Mesenteric fat pad (tissue), 1 donor: ENCODE measurements at regions not wholly inside any gene's neighbourhood (a gene's known extent, or its start where the extent isn't known, plus 50 kb on each side); places are given as distances from the start of the nearest gene placed in this dataset.

ENCODE experiments used
- DNase-seq: peaks from one replicate; pipeline ENCODE4 v3.0.0-alpha.2; 2020; ENCODE audit warnings: low spot score
- donor health status: DM: yes; HTN: yes; CAD: no.

- DNase-seq = no peak
These were observed 768.7 kb downstream of the BCL11B start for GRCh38 chr14:98503086-98503815.

GRCh38 chr14:98507264-98507663 is 764.7 kb downstream of the BCL11B start:
- DNase-seq = no peak

- DNase-seq = no peak
These were observed 761.6 kb downstream of the BCL11B start for GRCh38 chr14:98510392-98510791.

GRCh38 chr14:98512501-98513251 is 759.3 kb downstream of the BCL11B start:
- DNase-seq = no peak

GRCh38 chr14:98513558-98513957 is 758.4 kb downstream of the BCL11B start:
- DNase-seq = no peak

GRCh38 chr14:98514016-98514415 is 758.0 kb downstream of the BCL11B start:
- no peak for DNase-seq

GRCh38 chr14:98536256-98536655 is 735.7 kb downstream of the BCL11B start:
- DNase-seq = no peak

- DNase-seq = no peak
These were observed 729.7 kb downstream of the BCL11B start for GRCh38 chr14:98542316-98542715.

- no peak for DNase-seq
These were observed 728.9 kb downstream of the BCL11B start for GRCh38 chr14:98543074-98543473.

GRCh38 chr14:98544174-98544573 is 727.8 kb downstream of the BCL11B start:
- no peak for DNase-seq

- DNase-seq = no peak
These were observed 726.8 kb downstream of the BCL11B start for GRCh38 chr14:98545181-98545580.

- DNase-seq = no peak
These were observed 723.8 kb downstream of the BCL11B start for GRCh38 chr14:98548071-98548686.

- no peak for DNase-seq
These were observed 721.0 kb downstream of the BCL11B start for GRCh38 chr14:98551028-98551427.

GRCh38 chr14:98555440-98555839 is 716.6 kb downstream of the BCL11B start:
- DNase-seq = no peak

- DNase-seq = no peak
These were observed 708.0 kb downstream of the BCL11B start for GRCh38 chr14:98564006-98564405.

GRCh38 chr14:98564541-98564940 is 707.5 kb downstream of the BCL11B start:
- no peak for DNase-seq

GRCh38 chr14:98571104-98571503 is 700.9 kb downstream of the BCL11B start:
- no peak for DNase-seq

- no peak for DNase-seq
These were observed 698.9 kb downstream of the BCL11B start for GRCh38 chr14:98573082-98573481.

- DNase-seq = no peak
These were observed 695.5 kb downstream of the BCL11B start for GRCh38 chr14:98576463-98576862.

- DNase-seq = no peak
These were observed 693.8 kb downstream of the BCL11B start for GRCh38 chr14:98578204-98578603.

GRCh38 chr14:98579140-98579539 is 692.9 kb downstream of the BCL11B start:
- no peak for DNase-seq

- DNase-seq = no peak
These were observed 691.8 kb downstream of the BCL11B start for GRCh38 chr14:98580131-98580678.
